Cardiac muscle cell (in vitro differentiated cells and primary cell): ENCODE measurements at regions not wholly inside any gene's neighbourhood (a gene's known extent, or its start where the extent isn't known, plus 50 kb on each side); places are given as distances from the start of the nearest gene placed in this dataset.
"Not testable (repeated sequence)": the region's sequence is repeated elsewhere in the genome, so short reads cannot be mapped to it uniquely, and the experiment has no call there.

ENCODE experiments used
- DNase-seq, 2 donors: peaks; one replicate each; pipeline versions ENCODE4 v3.0.0 to v3.0.0-alpha.2; 2010 to 2017; ENCODE audit warnings: low read depth in 1 of 2, low spot score in 1 of 2
- H3K27ac ChIP-seq: fragments of 200-600 bp; sonication (generic); 2 replicates; pipeline ENCODE4 v1.5.1; 2016
- H3K27me3 ChIP-seq: fragments of 200-600 bp; sonication (generic); 2 replicates; pipeline ENCODE4 v1.6.0; 2016; ENCODE audit warnings: control low read depth
- H3K36me3 ChIP-seq: fragments of 200-600 bp; sonication (generic); 2 replicates; pipeline ENCODE4 v1.5.1; 2016; ENCODE audit warnings: control low read depth
- H3K4me1 ChIP-seq: fragments of 200-600 bp; sonication (generic); 2 replicates; pipeline ENCODE4 v1.8.1; 2017; ENCODE audit warnings: low read depth, mild to moderate bottlenecking, mixed run types
- H3K4me3 ChIP-seq: fragments of 200-600 bp; sonication (generic); 2 replicates; pipeline ENCODE4 v1.5.1; 2016; ENCODE audit warnings: mild to moderate bottlenecking
- H3K9me3 ChIP-seq: fragments of 200-600 bp; sonication (generic); 2 replicates; pipeline ENCODE4 v1.5.1; 2017; ENCODE audit warnings: low read depth, mild to moderate bottlenecking, control low read depth
- TF ChIP-seq, protein P1 (sequence below): IDR thresholded peaks from 2 replicates; pipeline ENCODE4 v1.5.1; 2012; ENCODE audit warnings: low read depth, mild to moderate bottlenecking, low read length

DNA sequence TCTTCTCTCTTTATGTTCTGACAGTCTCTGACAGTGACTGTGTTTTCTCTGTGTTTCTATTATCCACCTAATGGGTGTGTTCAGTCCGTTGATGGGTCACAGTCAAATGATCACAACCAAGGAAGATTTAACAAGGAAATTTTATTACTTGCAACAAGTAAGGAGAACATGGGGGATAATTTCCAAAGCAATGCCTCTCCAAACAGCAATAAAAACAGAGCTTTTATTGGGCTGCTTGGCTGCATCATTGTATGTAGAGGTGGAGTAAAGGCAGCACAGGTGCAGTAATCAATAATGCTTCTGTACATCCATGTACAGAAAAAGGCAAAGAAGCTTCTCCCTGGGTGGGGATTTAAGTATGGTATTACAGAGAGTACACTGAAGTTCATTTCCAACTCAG lies 1525.6 kb downstream of the REEP3 start:
- H3K4me1 ChIP-seq = no peaks in the 10 kb centered on the region
- no peaks in the 10 kb centered on the region for H3K9me3 ChIP-seq
- TF ChIP-seq, protein P1, sequence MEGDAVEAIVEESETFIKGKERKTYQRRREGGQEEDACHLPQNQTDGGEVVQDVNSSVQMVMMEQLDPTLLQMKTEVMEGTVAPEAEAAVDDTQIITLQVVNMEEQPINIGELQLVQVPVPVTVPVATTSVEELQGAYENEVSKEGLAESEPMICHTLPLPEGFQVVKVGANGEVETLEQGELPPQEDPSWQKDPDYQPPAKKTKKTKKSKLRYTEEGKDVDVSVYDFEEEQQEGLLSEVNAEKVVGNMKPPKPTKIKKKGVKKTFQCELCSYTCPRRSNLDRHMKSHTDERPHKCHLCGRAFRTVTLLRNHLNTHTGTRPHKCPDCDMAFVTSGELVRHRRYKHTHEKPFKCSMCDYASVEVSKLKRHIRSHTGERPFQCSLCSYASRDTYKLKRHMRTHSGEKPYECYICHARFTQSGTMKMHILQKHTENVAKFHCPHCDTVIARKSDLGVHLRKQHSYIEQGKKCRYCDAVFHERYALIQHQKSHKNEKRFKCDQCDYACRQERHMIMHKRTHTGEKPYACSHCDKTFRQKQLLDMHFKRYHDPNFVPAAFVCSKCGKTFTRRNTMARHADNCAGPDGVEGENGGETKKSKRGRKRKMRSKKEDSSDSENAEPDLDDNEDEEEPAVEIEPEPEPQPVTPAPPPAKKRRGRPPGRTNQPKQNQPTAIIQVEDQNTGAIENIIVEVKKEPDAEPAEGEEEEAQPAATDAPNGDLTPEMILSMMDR = no peak
- H3K27me3 ChIP-seq = no peaks in the 10 kb centered on the region
- H3K36me3 ChIP-seq = no peaks in the 10 kb centered on the region
- no peak for DNase-seq
- H3K27ac ChIP-seq = no peak overlapping the region
- H3K4me3 ChIP-seq = no peak overlapping the region

DNA sequence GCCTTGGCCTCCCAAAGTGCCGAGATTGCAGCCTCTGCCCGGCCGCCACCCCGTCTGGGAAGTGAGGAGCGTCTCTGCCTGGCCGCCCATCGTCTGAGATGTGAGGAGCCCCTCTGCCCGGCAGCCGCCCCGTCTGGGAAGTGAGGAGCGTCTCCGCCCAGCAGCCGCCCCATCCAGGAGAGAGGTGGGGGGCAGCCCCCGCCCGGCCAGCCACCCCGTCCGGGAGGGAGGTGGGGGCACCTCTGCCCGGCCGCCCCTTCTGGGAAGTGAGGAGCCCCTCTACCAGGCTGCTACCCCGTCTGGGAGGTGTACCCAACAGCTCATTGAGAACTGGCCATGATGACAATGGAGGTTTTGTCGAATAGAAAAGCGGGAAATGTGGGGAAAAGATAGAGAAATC lies 1530.9 kb downstream of the REEP3 start:
- not testable (repeated sequence) for H3K9me3 ChIP-seq, H3K27ac ChIP-seq, H3K4me3 ChIP-seq, H3K36me3 ChIP-seq, H3K27me3 ChIP-seq, DNase-seq, H3K4me1 ChIP-seq

DNA sequence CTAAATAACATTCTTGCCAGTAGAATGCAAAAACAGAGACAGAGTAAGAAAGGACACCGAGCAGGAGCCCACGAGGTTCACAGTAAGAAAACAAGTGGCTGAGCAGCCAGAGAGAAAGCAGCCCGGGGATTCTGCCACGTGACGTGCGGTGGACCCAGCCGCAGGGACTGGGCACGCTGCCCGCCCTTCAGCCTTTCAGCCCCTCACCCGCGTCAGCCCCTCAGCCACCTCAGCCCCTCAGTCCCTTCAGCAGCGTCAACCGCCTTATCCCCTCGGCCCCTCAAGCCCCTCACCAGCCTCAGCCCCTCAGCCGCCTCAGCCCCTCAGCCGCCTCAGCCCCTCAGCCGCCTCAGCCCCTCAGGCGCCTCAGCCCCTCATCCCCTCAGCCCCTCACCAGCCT lies 1532.2 kb downstream of the REEP3 start:
- H3K4me1 ChIP-seq, H3K4me3 ChIP-seq, H3K27ac ChIP-seq, H3K36me3 ChIP-seq, H3K27me3 ChIP-seq, DNase-seq, H3K9me3 ChIP-seq: not testable (repeated sequence)

DNA sequence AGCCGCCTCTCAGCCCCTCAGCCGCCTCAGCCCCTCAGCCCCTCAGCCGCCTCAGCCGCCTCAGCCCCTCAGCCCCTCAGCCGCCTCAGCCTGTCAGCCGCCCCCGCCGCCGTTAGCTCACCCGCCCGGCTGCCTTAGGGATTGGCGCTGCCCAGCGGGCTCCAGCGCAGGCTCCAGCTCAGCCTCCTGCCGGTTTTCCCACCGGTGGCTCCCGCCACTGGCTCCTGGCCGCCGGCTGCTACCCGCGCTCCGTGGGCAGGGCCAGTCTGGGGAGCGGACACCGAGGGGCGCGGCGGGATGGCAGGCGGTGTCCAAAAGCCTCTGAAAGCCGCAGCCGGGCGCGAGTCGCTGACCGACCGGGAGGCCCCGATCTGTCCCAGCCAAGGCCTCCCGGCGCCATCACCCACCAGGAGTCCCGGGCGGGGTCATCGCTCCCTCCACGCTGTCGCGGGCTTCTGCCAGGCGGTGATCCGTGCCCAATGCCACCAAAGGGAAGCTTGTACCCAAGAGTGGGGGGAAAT lies 1532.7 kb downstream of the REEP3 start:
- not testable (repeated sequence) for DNase-seq

DNA sequence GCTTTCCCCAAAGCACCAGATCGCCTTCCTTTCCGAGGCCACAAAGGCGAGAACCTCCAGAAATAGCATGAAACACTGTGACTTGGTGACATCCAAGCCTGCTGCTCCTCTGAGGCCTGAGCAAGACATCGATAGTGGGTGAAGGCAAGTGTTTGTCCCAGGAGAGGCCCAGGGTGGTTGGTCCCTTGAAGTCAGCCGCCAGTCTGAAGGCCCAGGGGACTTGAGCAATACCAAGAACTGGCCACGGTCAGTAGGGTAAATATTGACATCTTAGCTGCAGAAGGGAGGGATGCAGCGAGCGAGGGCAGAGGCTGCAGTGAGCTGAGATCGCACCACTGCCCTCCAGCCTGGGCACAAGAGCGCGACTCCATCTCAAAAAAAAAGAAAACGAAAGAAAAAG lies 1533.5 kb downstream of the REEP3 start:
- H3K4me3 ChIP-seq, DNase-seq, H3K9me3 ChIP-seq, H3K27me3 ChIP-seq, H3K36me3 ChIP-seq, H3K4me1 ChIP-seq, H3K27ac ChIP-seq: not testable (repeated sequence)

More for the DNA sequence above, 1532.7 kb downstream of the REEP3 start:
- H3K9me3 ChIP-seq, H3K4me1 ChIP-seq, H3K36me3 ChIP-seq, H3K27ac ChIP-seq, H3K27me3 ChIP-seq, H3K4me3 ChIP-seq: not testable (repeated sequence)

DNA sequence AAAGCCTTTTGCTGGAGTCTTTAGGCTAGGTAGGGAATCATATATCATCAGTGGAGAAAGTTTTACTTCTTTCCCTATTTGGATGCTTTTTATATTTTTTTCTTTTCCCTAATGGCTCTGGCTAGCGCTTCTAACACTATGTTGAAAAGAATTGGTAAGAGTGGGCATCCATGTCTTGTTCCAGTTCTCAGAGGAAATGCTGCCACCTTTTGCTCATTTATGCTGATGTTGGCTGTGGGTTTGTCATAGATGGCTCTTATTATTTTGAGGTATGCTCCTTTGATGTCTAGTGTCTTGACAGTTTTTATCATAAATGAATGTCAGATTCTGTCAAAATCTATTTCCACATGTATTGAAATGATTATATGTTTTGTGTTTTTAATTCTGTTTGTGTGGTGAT lies 1544.1 kb downstream of the REEP3 start:
- no peak overlapping the region for H3K27ac ChIP-seq
- TF ChIP-seq, protein P1 = no peak
- H3K36me3 ChIP-seq = no peaks in the 10 kb centered on the region
- no peak for DNase-seq
- no peaks in the 10 kb centered on the region for H3K27me3 ChIP-seq
- H3K4me1 ChIP-seq = no peaks in the 10 kb centered on the region
- H3K4me3 ChIP-seq = no peak overlapping the region
- no peaks in the 10 kb centered on the region for H3K9me3 ChIP-seq

DNA sequence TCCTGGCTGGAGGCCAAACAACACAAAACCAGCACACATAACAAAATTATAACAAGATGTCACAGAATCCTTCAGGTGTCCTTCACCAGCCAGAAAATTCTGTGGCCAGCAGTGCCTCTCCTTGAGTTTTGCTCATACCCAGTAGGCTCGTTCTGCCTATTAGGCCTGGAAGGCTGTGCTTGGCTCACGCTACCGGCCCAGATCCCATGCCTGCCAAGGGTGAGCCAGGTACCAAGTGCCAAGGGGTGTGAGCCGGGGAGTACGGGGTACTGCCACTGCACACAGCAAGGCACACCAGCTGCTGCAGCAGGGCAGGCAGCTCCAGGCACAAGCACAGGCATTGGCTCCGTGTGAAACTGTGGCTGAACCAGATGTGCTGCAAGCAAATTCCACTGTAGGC lies 1562.0 kb downstream of the REEP3 start:
- Histone ChIP-seq H3K36me3 (no peaks in the 10 kb centered on the region), H3K27me3 (no peaks in the 10 kb centered on the region), H3K4me3 (no peak overlapping the region), H3K4me1 (no peaks in the 10 kb centered on the region), H3K27ac (no peak overlapping the region), H3K9me3 (no peaks in the 10 kb centered on the region)
- TF ChIP-seq, protein P1 = no peak
- DNase-seq = no peak

DNA sequence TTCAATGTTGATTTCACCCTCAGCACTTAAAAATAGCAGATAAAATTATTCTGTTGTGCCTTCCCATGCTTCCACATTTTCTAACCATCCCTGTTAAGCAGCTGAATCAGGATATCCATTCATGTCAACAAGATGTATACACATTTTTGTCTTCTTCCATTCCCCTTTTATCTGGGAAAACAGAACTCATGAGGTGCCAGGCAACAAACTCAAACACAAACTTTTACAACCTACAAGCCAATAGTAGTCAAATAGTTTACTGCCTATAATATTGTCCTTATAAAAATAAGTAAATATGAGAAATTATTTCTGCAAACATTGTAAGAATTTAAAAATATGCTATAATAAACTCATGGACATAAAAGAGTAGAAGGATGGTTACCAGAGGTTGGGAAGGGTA lies 1569.8 kb downstream of the REEP3 start:
- H3K36me3 ChIP-seq = no peaks in the 10 kb centered on the region
- no peak for DNase-seq
- H3K27ac ChIP-seq = no peak overlapping the region
- H3K27me3 ChIP-seq = no peaks in the 10 kb centered on the region
- no peak overlapping the region for H3K4me3 ChIP-seq
- no peaks in the 10 kb centered on the region for H3K4me1 ChIP-seq
- TF ChIP-seq, protein P1 = no peak
- no peaks in the 10 kb centered on the region for H3K9me3 ChIP-seq
